ENCODE measurements at regions not wholly inside any gene's neighbourhood (a gene's known extent, or its start where the extent isn't known, plus 50 kb on each side); places are given as distances from the start of the nearest gene placed in this dataset.

GRCh38 chr18:28584731-28585130, 407.8 kb upstream of the CDH2 start:
- TF ChIP-seq CTCF (IDR thresholded peaks at IDR 0.05) (no peak), POLR2A (IDR thresholded peaks at IDR 0.05) (no peak), EP300 (IDR thresholded peaks at IDR 0.05) (no peak), POLR2AphosphoS5 (IDR thresholded peaks at IDR 0.05) (no peak)
